SJSA1 (cell line): ENCODE measurements at regions not wholly inside any gene's neighbourhood (a gene's known extent, or its start where the extent isn't known, plus 50 kb on each side); places are given as distances from the start of the nearest gene placed in this dataset.
"Not testable (repeated sequence)": the region's sequence is repeated elsewhere in the genome, so short reads cannot be mapped to it uniquely, and the experiment has no call there.

Experiments
- DNase-seq, 2 experiments: peaks; one replicate each; pipeline ENCODE4 v3.0.0-alpha.2; 2015 to 2020; ENCODE audit warnings: low spot score in 2 of 2, low read depth in 1 of 2
- H3K27ac ChIP-seq: fragments of 250-450 bp; sonication (Bioruptor Pico); 2 replicates; pipeline ENCODE4 v1.5.1; 2020; ENCODE audit warnings: mild to moderate bottlenecking, moderate library complexity
- H3K27me3 ChIP-seq: fragments of 250-450 bp; sonication (Bioruptor Pico); replicated peaks from 2 replicates; pipeline ENCODE4 v1.5.1; 2020; ENCODE audit warnings: mild to moderate bottlenecking, moderate library complexity
- H3K36me3 ChIP-seq: fragments of 250-450 bp; sonication (Bioruptor Pico); 2 replicates; pipeline ENCODE4 v1.5.1; 2020; ENCODE audit warnings: mild to moderate bottlenecking
- H3K4me1 ChIP-seq: fragments of 250-450 bp; sonication (Bioruptor Pico); replicated peaks from 2 replicates; pipeline ENCODE4 v1.6.1; 2021; ENCODE audit warnings: mild to moderate bottlenecking
- H3K4me3 ChIP-seq: fragments of 250-450 bp; sonication (Bioruptor Pico); 2 replicates; pipeline ENCODE4 v1.5.1; 2020; ENCODE audit warnings: mild to moderate bottlenecking
- H3K9me3 ChIP-seq: fragments of 250-450 bp; sonication (Bioruptor Pico); replicated peaks from 2 replicates; pipeline ENCODE4 v1.5.1; 2020; ENCODE audit warnings: mild to moderate bottlenecking

GRCh38 chr2:52454962-52455361, 1312.6 kb upstream of the CHAC2 start:
- Histone ChIP-seq H3K36me3 (no peaks in the 10 kb centered on the region), H3K4me3 (no peak overlapping the region), H3K9me3 (no peaks in the 10 kb centered on the region), H3K4me1 (no peaks in the 10 kb centered on the region), H3K27me3 (no peaks in the 10 kb centered on the region), H3K27ac (no peak overlapping the region)
- DNase-seq = no peak

- H3K4me3 ChIP-seq = no peak overlapping the region
- no peaks in the 10 kb centered on the region for H3K36me3 ChIP-seq
- DNase-seq = no peak
- H3K27me3 ChIP-seq = no peaks in the 10 kb centered on the region
- H3K4me1 ChIP-seq = no peaks in the 10 kb centered on the region
- no peaks in the 10 kb centered on the region for H3K9me3 ChIP-seq
- H3K27ac ChIP-seq = no peak overlapping the region
Measured at GRCh38 chr2:52452201-52452600, 1315.4 kb upstream of the CHAC2 start.

GRCh38 chr2:52445686-52446085, 1321.9 kb upstream of the CHAC2 start:
- DNase-seq = no peak
- no peak overlapping the region for H3K27ac ChIP-seq
- no peak overlapping the region for H3K4me3 ChIP-seq
- H3K36me3 ChIP-seq = no peaks in the 10 kb centered on the region
- H3K27me3 ChIP-seq = no peaks in the 10 kb centered on the region
- no peaks in the 10 kb centered on the region for H3K4me1 ChIP-seq
- no peaks in the 10 kb centered on the region for H3K9me3 ChIP-seq

- Histone ChIP-seq H3K27ac (no peak overlapping the region), H3K4me3 (no peak overlapping the region), H3K36me3 (no peaks in the 10 kb centered on the region), H3K4me1 (no peaks in the 10 kb centered on the region), H3K9me3 (no peaks in the 10 kb centered on the region), H3K27me3 (no peaks in the 10 kb centered on the region)
- DNase-seq = no peak
Measured at GRCh38 chr2:52431352-52431760, 1336.2 kb upstream of the CHAC2 start.

- no peak overlapping the region for H3K27ac ChIP-seq
- no peaks in the 10 kb centered on the region for H3K9me3 ChIP-seq
- DNase-seq = no peak
- H3K4me1 ChIP-seq = no peaks in the 10 kb centered on the region
- H3K27me3 ChIP-seq = no peaks in the 10 kb centered on the region
- H3K4me3 ChIP-seq = no peak overlapping the region
- H3K36me3 ChIP-seq = no peaks in the 10 kb centered on the region
Measured at GRCh38 chr2:52429740-52430139, 1337.9 kb upstream of the CHAC2 start.

DNA sequence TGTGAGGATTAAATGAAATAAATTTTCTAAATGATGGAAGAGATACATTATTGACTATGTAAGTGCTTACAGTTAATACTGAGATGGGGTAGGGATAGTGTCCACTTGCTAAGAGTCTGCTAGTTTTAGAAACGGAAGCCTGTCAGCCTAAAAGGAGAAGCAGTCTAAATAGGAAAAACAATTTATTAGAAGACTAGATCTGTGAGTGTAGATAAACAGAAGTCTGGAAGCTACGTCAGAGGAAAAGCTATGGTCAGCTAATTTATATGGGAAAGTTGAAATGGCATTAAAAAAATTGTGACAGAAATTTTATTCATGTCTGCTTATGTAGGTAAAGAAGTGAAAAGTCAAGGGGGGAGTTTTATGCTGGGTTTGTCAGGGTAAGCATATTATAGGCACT, 1338.4 kb upstream of the CHAC2 start:
- no peak overlapping the region for H3K4me3 ChIP-seq
- H3K27me3 ChIP-seq = no peaks in the 10 kb centered on the region
- no peaks in the 10 kb centered on the region for H3K9me3 ChIP-seq
- H3K27ac ChIP-seq = no peak overlapping the region
- no peaks in the 10 kb centered on the region for H3K4me1 ChIP-seq
- no peak for DNase-seq
- H3K36me3 ChIP-seq = no peaks in the 10 kb centered on the region

- DNase-seq = no peak
Measured at GRCh38 chr2:52428224-52428623, 1339.4 kb upstream of the CHAC2 start.

GRCh38 chr2:52423655-52424054, 1343.9 kb upstream of the CHAC2 start:
- no peak overlapping the region for H3K27ac ChIP-seq
- H3K36me3 ChIP-seq = no peaks in the 10 kb centered on the region
- no peak overlapping the region for H3K4me3 ChIP-seq
- no peaks in the 10 kb centered on the region for H3K4me1 ChIP-seq
- no peak for DNase-seq
- no peaks in the 10 kb centered on the region for H3K27me3 ChIP-seq
- H3K9me3 ChIP-seq = no peaks in the 10 kb centered on the region

More at GRCh38 chr2:52428224-52428623, 1339.4 kb upstream of the CHAC2 start:
- Histone ChIP-seq H3K9me3 (no peaks in the 10 kb centered on the region), H3K4me3 (no peak overlapping the region), H3K4me1 (no peaks in the 10 kb centered on the region), H3K36me3 (no peaks in the 10 kb centered on the region), H3K27ac (no peak overlapping the region), H3K27me3 (no peaks in the 10 kb centered on the region)

- H3K36me3 ChIP-seq = no peaks in the 10 kb centered on the region
- H3K27me3 ChIP-seq = no peaks in the 10 kb centered on the region
- no peak overlapping the region for H3K27ac ChIP-seq
- no peaks in the 10 kb centered on the region for H3K9me3 ChIP-seq
- no peak overlapping the region for H3K4me3 ChIP-seq
- H3K4me1 ChIP-seq = no peaks in the 10 kb centered on the region
- no peak for DNase-seq
Measured at GRCh38 chr2:52423111-52423510, 1344.5 kb upstream of the CHAC2 start.

DNA sequence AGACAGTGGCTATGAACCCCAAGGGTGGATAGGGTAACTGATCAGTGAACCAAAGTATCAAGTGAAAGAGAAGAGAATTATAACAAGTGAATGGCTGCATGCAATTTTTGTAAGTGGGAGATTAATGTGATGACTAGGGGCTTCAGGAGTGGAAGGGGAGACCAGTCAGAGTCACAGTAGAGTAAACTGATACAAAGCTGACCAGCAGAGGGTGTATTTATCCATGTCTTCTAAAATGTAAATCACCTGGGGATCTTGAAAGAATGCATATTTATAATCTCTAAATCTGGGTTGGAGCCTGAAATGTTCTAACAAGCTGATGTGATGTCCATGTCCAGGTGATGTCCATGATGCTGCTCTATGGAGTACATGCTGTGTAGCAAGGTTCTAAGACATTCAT, 1351.3 kb upstream of the CHAC2 start:
- Histone ChIP-seq H3K4me1 (no peaks in the 10 kb centered on the region), H3K9me3 (no peaks in the 10 kb centered on the region), H3K27me3 (no peaks in the 10 kb centered on the region), H3K27ac (no peak overlapping the region), H3K36me3 (no peaks in the 10 kb centered on the region), H3K4me3 (no peak overlapping the region)
- peak in 1 of 2 experiments; percentile 5 for DNase-seq

GRCh38 chr2:52414561-52415295, 1352.9 kb upstream of the CHAC2 start:
- Histone ChIP-seq H3K4me3 (no peak overlapping the region), H3K4me1 (no peaks in the 10 kb centered on the region), H3K36me3 (no peaks in the 10 kb centered on the region), H3K9me3 (no peaks in the 10 kb centered on the region), H3K27ac (no peak overlapping the region), H3K27me3 (no peaks in the 10 kb centered on the region)
- DNase-seq = no peak

GRCh38 chr2:52409308-52410118, 1358.1 kb upstream of the CHAC2 start:
- not testable (repeated sequence) for H3K27me3 ChIP-seq, DNase-seq, H3K4me3 ChIP-seq, H3K36me3 ChIP-seq, H3K9me3 ChIP-seq, H3K4me1 ChIP-seq, H3K27ac ChIP-seq

DNA sequence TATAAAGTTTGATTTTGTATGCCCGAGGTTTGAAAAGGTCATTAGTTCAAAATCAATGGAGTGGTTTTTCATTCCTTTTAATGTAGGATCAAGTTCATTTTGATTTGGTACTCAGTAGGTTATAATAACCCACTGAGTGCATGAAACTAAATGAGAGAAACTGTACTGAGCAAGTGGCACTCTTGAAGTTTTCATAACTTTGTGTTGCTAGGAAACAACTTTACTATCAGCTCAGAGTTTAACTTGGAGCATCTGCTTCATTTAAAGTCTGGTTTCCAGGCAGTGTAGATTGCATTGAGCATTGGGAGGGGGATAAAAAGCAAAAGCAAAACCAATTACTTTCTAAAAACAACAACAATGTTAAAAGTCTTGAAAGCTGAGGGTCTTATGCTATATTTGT, 1361.6 kb upstream of the CHAC2 start:
- Histone ChIP-seq H3K27me3 (no peaks in the 10 kb centered on the region), H3K36me3 (no peaks in the 10 kb centered on the region), H3K4me3 (no peak overlapping the region), H3K4me1 (no peaks in the 10 kb centered on the region), H3K9me3 (no peaks in the 10 kb centered on the region), H3K27ac (no peak overlapping the region)
- no peak for DNase-seq

GRCh38 chr2:52404866-52405265, 1362.7 kb upstream of the CHAC2 start:
- H3K4me3 ChIP-seq = no peak overlapping the region
- no peak for DNase-seq

More at GRCh38 chr2:52404866-52405265, 1362.7 kb upstream of the CHAC2 start:
- no peaks in the 10 kb centered on the region for H3K36me3 ChIP-seq
- H3K4me1 ChIP-seq = no peaks in the 10 kb centered on the region
- H3K27me3 ChIP-seq = no peaks in the 10 kb centered on the region
- H3K27ac ChIP-seq = no peak overlapping the region
- H3K9me3 ChIP-seq = no peaks in the 10 kb centered on the region
